ENCODE measurements at regions not wholly inside any gene's neighbourhood (a gene's known extent, or its start where the extent isn't known, plus 50 kb on each side); places are given as distances from the start of the nearest gene placed in this dataset.

- ATAC-seq (ENCODE audit: poor library complexity) (no peak), DNase-seq (no peak)
- intact Hi-C loops (cut with DNase I), result no loop called here
Observed at GRCh38 chr7:46972205-46972604, 609.7 kb downstream of the TNS3 start.

- DNase-seq (no peak), ATAC-seq (ENCODE audit: poor library complexity) (no peak)
- intact Hi-C loops (cut with DNase I), result no loop called here
Observed at GRCh38 chr7:46970476-46970875, 611.4 kb downstream of the TNS3 start.

GRCh38 chr7:46970131-46970430 lies 611.8 kb downstream of the TNS3 start:
- intact Hi-C loops (cut with DNase I), result no loop called here
- DNase-seq (no peak), ATAC-seq (ENCODE audit: poor library complexity) (no peak)

DNA sequence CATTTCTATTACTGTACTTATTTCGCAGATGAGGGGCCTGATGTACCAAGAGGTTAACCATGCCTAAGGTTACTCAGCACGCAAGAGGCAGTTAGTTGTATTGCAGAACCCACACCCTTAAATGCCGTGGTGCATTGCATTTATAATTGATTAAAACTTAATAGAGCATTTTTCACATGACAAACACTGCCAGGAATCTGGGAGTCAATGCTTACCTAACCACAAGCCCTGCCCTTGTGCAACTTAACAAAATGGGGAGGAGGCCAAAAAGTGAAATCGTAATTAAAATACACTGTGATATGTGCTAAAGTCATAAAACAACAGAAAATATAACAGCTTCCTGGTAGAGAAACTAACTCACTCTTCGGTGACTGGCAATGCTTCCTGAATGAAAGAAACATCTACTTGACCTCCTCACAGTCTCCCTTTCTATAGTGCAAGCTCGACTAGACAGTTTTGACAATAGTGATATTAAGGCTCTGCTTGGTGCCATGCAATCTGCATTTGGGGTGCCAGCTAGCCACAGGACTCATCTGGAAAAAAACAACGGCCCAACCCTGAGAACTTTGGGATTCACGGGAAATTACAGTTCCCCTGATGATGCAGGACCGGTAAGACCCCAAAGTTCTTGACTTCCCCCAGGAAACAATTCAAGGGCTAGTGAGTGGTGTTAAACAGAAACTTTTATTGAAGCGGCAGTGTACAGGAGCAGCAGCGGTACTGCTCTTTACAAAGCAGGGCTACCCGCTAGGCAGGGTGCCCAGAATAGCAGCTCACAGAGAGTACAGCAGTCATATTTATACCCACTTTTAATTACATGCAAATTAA lies 612.4 kb downstream of the TNS3 start:
- DNase-seq (no peak), ATAC-seq (ENCODE audit: poor library complexity) (no peak)
- intact Hi-C loops (cut with DNase I), result no loop called here

DNA sequence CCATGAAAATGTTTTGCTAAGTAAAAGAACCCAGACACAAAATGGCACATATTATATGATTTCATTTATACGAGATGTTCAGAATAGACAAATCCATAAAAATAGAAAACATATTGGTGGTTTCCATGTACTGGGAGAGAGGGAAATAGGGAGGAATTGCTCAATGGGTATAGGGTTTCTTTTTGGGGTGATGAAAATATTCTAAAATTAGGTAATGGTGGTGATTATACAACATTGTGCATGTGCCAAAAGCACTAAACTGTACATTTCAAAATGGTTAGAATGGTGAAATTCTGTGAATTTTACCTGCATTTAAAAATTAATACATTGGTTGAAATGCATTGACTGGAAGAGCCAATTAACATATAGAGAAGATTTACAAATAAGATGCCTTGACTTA lies 613.9 kb downstream of the TNS3 start:
- DNase-seq (no peak), ATAC-seq (ENCODE audit: poor library complexity) (no peak)
- intact Hi-C loops (cut with DNase I), result no loop called here

DNA sequence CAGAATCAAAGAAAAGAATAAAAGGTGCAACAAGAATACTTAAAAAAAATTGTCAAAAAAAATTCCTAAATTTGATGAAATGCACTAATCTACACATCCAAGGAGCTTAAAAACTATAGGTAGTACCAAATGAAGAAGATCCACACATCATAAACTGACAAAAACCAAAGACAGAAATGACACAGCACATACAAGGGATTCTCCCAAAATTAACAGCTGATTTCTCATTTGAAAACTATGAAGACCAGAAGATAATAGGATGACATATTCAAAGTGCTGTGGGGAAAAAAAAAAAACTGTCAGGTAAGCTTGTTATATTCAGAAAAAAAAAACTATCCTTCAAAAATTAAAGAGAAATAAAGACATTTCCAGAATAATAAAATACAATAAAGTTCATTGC lies 618.2 kb downstream of the TNS3 start:
- intact Hi-C loops (cut with DNase I), result no loop called here
- ATAC-seq (ENCODE audit: poor library complexity), result no peak
- no peak for DNase-seq

DNA sequence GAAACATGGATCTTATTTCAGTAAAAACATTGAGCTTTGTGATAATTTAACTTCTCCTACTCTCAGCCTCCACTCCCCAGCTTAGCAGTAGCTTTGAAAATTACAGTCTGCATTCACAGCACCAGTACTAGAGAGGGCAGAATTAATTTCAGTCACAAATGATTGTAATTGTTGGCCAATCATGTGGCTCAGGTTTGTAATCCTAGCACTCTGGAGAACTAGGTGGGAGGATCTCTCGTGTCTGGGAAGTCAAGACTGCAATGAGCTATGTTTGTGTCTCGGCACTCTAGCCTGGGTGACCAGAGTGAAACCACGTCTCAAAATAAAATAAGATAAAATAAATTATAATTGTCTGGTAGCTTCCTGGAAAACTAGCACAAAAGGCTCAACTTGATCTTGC lies 620.9 kb downstream of the TNS3 start:
- intact Hi-C loops (cut with DNase I), result no loop called here
- DNase-seq (no peak), ATAC-seq (ENCODE audit: poor library complexity) (peak; percentile 41)

DNA sequence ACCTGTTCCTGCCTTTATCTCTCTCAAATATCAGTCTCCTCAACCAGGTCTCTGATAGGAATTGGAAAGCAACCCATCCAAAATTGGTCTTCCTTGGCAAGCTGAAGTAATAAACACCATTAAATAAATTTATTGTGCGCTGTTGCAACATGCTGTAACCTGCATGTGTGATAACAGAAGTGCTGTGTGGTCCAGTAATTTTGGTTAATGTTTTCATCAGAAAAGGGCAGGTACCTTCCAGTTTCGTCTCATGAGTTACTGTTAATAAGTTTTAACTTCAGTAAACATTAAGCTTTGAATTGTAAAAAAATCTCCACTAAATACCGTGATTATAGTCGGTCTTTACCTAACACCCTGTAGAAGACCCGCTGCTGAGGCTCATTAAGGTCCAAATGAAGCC lies 624.7 kb downstream of the TNS3 start:
- DNase-seq (no peak), ATAC-seq (ENCODE audit: poor library complexity) (no peak)
- intact Hi-C loops (cut with DNase I), result no loop called here

DNA sequence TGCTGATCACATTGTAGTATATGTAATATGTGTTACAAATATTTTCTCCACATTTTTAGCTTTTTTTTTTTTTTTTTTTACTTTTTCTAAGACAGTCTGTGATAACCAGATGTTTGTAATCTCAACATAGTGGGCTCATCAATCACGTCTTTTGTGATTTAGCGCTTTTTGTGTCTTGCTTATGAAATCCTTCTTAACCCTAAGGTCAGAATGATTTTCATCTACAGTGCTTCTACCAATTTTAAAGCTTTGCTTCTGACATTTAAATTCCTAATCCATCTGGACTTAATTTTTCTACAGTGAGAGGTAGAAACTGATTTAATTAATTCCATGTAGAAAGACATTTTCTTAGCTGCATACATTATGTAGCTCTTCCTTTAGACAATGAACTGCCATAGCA lies 626.4 kb downstream of the TNS3 start:
- no peak for ATAC-seq (ENCODE audit: poor library complexity)
- intact Hi-C loops (cut with DNase I), result no loop called here

DNA sequence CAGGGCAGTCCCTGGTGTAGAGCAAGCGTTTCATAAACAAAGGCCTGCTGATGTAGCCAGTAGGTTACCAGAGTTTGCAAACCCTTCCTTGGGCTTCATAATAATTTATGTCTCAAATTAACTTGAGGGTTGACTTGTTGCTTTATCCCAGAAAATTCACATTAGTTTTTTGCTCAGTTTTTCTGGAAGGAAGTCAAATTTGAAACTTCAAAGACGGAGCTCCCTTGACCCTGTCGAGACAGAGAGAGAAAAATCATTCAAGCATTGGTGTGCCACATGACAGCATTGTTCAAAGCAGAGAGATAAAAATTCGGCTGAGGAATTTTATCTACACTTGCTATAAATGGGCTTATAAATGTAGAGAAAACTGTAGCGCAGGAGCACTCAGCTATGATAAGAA lies 627.7 kb downstream of the TNS3 start:
- ATAC-seq (ENCODE audit: poor library complexity) (no peak), DNase-seq (no peak)
- intact Hi-C loops (cut with DNase I), result no loop called here

More for the DNA sequence above, 626.4 kb downstream of the TNS3 start:
- no peak for DNase-seq

DNA sequence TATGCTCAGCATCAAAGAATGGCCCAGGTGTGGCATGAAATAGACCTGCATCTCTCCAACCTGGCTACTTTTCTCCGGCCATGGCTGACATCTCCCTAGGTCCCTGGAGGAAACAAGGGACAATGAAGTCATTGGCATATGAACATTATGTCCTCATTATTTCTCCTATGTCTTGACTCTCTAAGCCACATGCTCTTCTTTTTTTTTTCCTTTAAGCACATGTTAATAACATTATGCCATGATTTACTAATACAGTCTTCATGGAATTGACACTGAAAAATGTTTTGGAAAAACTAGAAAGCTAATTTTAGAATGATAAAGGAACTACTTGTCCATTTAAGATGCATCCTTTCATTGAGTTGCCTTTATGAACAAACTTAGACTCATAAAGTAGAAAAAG lies 628.9 kb downstream of the TNS3 start:
- intact Hi-C loops (cut with DNase I), result no loop called here
- DNase-seq (no peak), ATAC-seq (ENCODE audit: poor library complexity) (no peak)

DNA sequence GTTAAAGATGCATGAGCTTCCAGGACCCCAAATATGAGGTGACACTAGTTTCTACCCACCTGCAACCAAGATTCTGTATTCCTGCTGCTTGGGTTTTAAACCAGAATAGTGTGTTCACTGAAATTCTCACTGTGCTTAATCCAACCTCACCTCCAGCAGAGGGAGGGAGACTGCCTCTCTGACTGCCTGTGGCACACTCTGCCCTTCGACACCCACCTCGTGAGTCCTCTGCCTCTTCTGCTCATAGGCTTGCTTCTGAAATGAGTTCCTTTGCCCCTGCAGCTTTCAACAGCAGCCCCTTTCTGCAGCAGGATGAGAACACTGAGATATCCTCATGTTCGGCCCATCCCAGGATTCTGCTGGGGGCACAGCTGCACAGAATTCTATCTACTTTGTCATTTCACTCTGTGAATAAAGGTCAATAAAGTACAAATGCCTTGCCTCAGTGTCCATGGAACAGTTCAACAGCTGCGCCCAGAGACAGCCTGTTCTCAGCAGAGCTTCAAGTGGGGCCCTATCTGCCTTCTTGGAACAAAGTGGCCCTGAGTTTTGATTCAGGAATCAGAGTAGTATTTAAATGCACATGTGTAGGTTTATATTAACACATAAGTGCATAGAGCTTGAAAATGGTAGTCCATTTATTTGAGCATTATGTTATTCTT lies 632.5 kb downstream of the TNS3 start:
- intact Hi-C loops (cut with DNase I), result no loop called here
- ATAC-seq (ENCODE audit: poor library complexity) (peak; percentile 54), DNase-seq (no peak)

DNA sequence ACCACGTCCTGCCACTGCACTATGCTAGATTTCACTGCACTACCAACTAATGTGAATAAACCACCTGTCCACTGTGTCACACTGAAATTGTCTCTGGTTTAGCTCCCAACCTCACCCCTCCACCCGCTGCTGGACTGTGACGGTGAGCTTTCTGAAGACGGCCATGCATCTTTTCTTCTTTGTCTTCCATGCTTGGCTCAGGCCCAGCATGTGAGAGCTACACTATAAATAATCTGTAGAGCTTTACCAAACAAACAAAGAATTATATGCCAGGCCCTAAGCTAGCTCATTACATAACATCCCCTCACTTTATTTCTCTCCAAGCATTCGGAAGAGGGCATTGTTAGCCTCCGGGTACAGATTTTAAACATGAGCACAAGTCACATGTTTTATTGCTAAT lies 633.2 kb downstream of the TNS3 start:
- intact Hi-C loops (cut with DNase I), result no loop called here
- ATAC-seq (ENCODE audit: poor library complexity) (no peak), DNase-seq (no peak)

DNA sequence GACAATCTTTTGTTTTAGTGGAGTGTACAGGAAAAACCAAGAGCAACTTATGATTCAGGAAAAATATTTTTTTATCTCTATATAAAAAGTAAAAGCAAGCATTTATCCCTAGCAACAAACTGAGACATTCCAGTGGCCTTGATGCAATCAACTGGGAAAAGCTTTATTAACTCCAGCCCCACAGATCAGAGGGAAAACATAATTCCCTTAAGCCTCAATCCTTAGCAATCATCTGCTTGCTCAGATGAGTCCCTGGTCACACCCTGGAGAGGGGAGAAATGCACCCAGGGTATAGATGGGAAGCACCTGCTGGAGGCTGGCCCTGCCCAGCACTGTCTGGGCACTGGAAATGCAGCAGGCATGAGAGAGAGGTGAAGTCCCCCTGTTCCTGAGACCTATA lies 636.6 kb downstream of the TNS3 start:
- ATAC-seq (ENCODE audit: poor library complexity) (no peak), DNase-seq (no peak)
- intact Hi-C loops (cut with DNase I), result no loop called here

- intact Hi-C loops (cut with DNase I), result no loop called here
- DNase-seq, result no peak
- ATAC-seq (ENCODE audit: poor library complexity), result peak; percentile 76
Observed at GRCh38 chr7:46943996-46944395, 637.9 kb downstream of the TNS3 start.

GRCh38 chr7:46942574-46942973 lies 639.3 kb downstream of the TNS3 start:
- no peak for ATAC-seq (ENCODE audit: poor library complexity)
- no peak for DNase-seq
- intact Hi-C loops (cut with DNase I), result no loop called here

GRCh38 chr7:46940178-46940577 lies 641.7 kb downstream of the TNS3 start:
- intact Hi-C loops (cut with DNase I), result no loop called here
- DNase-seq (no peak), ATAC-seq (ENCODE audit: poor library complexity) (no peak)

GRCh38 chr7:46939558-46939957 lies 642.4 kb downstream of the TNS3 start:
- DNase-seq (no peak), ATAC-seq (ENCODE audit: poor library complexity) (no peak)
- intact Hi-C loops (cut with DNase I), result no loop called here

DNA sequence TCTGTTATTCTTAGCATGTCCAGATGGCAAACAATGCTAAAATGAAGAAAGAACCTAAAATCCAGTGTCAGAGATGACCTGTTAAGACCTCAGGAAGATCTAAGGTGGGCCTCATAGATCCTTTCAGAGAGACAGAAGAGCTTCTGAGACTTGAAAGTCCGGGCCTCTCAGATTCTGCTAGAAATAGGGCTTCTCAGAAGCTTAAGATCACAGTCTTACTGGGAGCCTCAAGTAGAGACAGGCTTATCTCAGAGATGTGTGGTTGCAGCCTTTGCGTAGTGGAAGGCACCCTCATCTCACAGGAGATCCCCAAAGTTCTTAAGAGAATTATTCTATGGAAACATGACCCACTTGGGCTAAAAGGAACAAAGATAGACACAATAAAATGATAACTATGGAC lies 642.8 kb downstream of the TNS3 start:
- DNase-seq, result no peak
- intact Hi-C loops (cut with DNase I), result no loop called here

GRCh38 chr7:46937826-46938225 lies 644.1 kb downstream of the TNS3 start:
- ATAC-seq (ENCODE audit: poor library complexity), result peak; percentile 72
- intact Hi-C loops (cut with DNase I), result no loop called here

More for the DNA sequence above, 642.8 kb downstream of the TNS3 start:
- ATAC-seq (ENCODE audit: poor library complexity), result no peak

More at GRCh38 chr7:46937826-46938225, 644.1 kb downstream of the TNS3 start:
- no peak for DNase-seq
